ENCODE measurements at regions not wholly inside any gene's neighbourhood (a gene's known extent, or its start where the extent isn't known, plus 50 kb on each side); places are given as distances from the start of the nearest gene placed in this dataset.

DNA sequence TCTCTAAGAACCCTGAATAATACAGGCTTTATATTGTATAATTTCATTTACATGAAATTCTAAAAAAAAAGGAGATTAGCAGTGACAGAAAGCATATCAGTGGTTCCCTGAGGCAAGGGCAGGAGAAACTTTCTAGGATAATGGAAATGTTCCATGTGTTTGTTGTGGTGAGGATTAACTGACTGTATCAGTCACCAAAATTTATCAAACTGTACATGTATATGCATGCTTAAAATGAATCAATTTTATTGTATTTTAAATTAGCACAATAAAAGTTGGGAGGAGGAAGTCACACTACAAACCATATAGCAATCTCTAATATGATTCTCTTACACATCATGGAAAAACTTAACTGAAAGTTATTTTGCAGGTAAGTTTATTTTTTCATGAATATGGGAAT, 396.8 kb downstream of the EFNB2 start:
- TF ChIP-seq, protein P1, sequence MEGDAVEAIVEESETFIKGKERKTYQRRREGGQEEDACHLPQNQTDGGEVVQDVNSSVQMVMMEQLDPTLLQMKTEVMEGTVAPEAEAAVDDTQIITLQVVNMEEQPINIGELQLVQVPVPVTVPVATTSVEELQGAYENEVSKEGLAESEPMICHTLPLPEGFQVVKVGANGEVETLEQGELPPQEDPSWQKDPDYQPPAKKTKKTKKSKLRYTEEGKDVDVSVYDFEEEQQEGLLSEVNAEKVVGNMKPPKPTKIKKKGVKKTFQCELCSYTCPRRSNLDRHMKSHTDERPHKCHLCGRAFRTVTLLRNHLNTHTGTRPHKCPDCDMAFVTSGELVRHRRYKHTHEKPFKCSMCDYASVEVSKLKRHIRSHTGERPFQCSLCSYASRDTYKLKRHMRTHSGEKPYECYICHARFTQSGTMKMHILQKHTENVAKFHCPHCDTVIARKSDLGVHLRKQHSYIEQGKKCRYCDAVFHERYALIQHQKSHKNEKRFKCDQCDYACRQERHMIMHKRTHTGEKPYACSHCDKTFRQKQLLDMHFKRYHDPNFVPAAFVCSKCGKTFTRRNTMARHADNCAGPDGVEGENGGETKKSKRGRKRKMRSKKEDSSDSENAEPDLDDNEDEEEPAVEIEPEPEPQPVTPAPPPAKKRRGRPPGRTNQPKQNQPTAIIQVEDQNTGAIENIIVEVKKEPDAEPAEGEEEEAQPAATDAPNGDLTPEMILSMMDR (IDR thresholded peaks at IDR 0.05) = no peak
- TF ChIP-seq POLR2AphosphoS5 (IDR thresholded peaks at IDR 0.05) = no peak
- TF ChIP-seq POLR2A (IDR thresholded peaks at IDR 0.05) = no peak
- TF ChIP-seq EP300 (IDR thresholded peaks at IDR 0.05) = no peak
- H3K27ac ChIP-seq = no peak overlapping the region
- peaks cover 0 to 5% (median 0%) of the 10 kb centered on the region in 3 donors for H3K4me1 ChIP-seq
- H3K27me3 ChIP-seq = no peaks in the 10 kb centered on the region
- H3K36me3 ChIP-seq = no peaks in the 10 kb centered on the region
- no peak overlapping the region for H3K4me3 ChIP-seq
- no peaks in the 10 kb centered on the region for H3K9me3 ChIP-seq
- no peak for ATAC-seq

DNA sequence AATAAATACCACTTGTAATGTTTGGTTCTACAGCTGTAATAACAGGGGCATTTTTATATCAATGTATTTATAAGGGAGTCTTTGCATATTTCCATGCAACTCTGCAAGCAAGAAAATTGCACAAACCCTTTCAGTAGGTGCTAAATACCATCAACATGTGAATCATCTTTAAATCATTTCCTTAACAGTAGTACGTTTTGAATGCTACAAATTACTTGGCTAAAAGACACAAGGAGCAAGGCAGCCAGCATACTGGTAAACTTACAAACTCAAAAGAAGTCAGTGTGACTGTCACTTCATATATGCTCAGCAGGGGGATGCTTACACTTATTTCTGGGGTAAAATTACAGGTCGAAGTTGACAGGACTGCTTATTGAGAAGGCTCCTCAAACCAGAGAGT, 402.4 kb downstream of the EFNB2 start:
- TF ChIP-seq, protein P1 (IDR thresholded peaks at IDR 0.05) = no peak
- no peak for TF ChIP-seq EP300 (IDR thresholded peaks at IDR 0.05)
- 55 to 75% methylated on average over 2 of the region's 2 CpGs for WGBS, 2 donors (ENCODE audit: low coverage in 1 of 2)
- H3K36me3 ChIP-seq = no peaks in the 10 kb centered on the region
- H3K27ac ChIP-seq = no peak overlapping the region
- no peaks in the 10 kb centered on the region for H3K27me3 ChIP-seq
- H3K4me1 ChIP-seq = no peaks in the 10 kb centered on the region
- H3K4me3 ChIP-seq = no peak overlapping the region
- no peak for ATAC-seq
- no peaks in the 10 kb centered on the region for H3K9me3 ChIP-seq

DNA sequence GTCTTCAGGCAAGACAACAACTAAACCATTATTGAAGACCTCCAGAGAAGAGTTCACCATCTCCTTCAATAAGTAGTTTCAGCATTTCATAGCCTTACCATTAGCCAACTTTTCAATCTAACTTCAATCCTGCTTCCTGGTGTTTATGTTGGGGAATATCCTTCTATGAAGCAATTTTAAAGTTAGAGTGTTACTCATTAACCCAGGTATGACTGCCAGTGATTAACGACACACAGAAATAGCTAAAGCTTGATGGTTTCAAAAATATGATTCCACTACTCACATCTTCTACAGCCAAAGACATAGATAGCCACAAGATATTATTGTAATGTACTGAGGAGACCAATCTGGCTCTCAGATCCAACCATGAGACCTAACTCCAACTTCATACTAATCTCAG, 403.2 kb downstream of the EFNB2 start:
- no peak overlapping the region for H3K27ac ChIP-seq
- no peaks in the 10 kb centered on the region for H3K27me3 ChIP-seq
- H3K36me3 ChIP-seq = no peaks in the 10 kb centered on the region
- no peaks in the 10 kb centered on the region for H3K4me1 ChIP-seq
- 80 to 85% methylated on average over 1 of the region's 1 CpG for WGBS, 2 donors (ENCODE audit: low coverage in 1 of 2)
- H3K4me3 ChIP-seq = no peak overlapping the region
- no peaks in the 10 kb centered on the region for H3K9me3 ChIP-seq
- ATAC-seq = no peak
- no peak for TF ChIP-seq POLR2AphosphoS5 (IDR thresholded peaks at IDR 0.05)
- TF ChIP-seq POLR2A (IDR thresholded peaks at IDR 0.05) = no peak
- TF ChIP-seq, protein P1 (IDR thresholded peaks at IDR 0.05) = no peak
- TF ChIP-seq EP300 (IDR thresholded peaks at IDR 0.05) = no peak

GRCh38 chr13:106129993-106130392, 405.5 kb downstream of the EFNB2 start:
- Histone ChIP-seq H3K9me3 (no peaks in the 10 kb centered on the region), H3K27ac (no peak overlapping the region), H3K27me3 (no peaks in the 10 kb centered on the region), H3K36me3 (no peaks in the 10 kb centered on the region), H3K4me1 (no peaks in the 10 kb centered on the region), H3K4me3 (no peak overlapping the region)
- no peak for ATAC-seq
- TF ChIP-seq, protein P1 (IDR thresholded peaks at IDR 0.05) = no peak
- TF ChIP-seq POLR2A (IDR thresholded peaks at IDR 0.05) (no peak), POLR2AphosphoS5 (IDR thresholded peaks at IDR 0.05) (no peak), EP300 (IDR thresholded peaks at IDR 0.05) (no peak)
- 46 to 47% methylated on average over 2 of the region's 2 CpGs for WGBS, 2 donors (ENCODE audit: low coverage in 1 of 2)

DNA sequence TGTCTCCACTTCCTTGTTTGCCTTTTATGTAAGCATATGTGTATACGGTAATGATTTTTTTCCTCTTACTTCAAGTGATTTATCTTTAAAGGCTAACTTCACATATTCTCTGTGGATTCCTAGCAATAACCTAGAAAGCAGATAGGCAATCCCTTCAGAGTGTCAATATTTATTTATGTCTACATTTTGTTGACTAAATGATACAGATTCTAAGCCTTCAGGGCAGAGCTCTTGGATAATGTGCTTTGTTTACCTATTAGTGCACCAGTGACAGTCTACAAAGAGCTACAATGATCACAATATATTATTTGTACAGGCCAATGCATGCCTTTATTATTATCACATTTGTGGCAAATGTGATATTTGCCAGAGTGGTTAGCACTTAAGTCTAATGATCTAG, 406.2 kb downstream of the EFNB2 start:
- 40 to 78% methylated on average over 1 of the region's 1 CpG for WGBS, 2 donors (ENCODE audit: low coverage in 1 of 2)
- H3K27me3 ChIP-seq = no peaks in the 10 kb centered on the region
- no peaks in the 10 kb centered on the region for H3K4me1 ChIP-seq
- no peak overlapping the region for H3K4me3 ChIP-seq
- H3K36me3 ChIP-seq = no peaks in the 10 kb centered on the region
- no peak for TF ChIP-seq POLR2AphosphoS5 (IDR thresholded peaks at IDR 0.05)
- TF ChIP-seq EP300 (IDR thresholded peaks at IDR 0.05) = no peak
- no peak for TF ChIP-seq POLR2A (IDR thresholded peaks at IDR 0.05)
- TF ChIP-seq, protein P1 (IDR thresholded peaks at IDR 0.05) = no peak
- H3K27ac ChIP-seq = no peak overlapping the region
- ATAC-seq = no peak
- no peaks in the 10 kb centered on the region for H3K9me3 ChIP-seq

All from gastroesophageal sphincter (tissue), 4 donors.